OCI-LY1 (cell line): ENCODE measurements at regions not wholly inside any gene's neighbourhood (a gene's known extent, or its start where the extent isn't known, plus 50 kb on each side); places are given as distances from the start of the nearest gene placed in this dataset.

Source experiments
- EZH2 ChIP-seq: fragments of 200-600 bp; sonication (generic), shearing (Covaris generic); IDR thresholded peaks from 2 replicates; pipeline ENCODE4 v1.8.0; 2017; ENCODE audit warnings: borderline replicate concordance, mixed run types, mild to moderate bottlenecking, antibody characterized with exemption, low read length, moderate library complexity, mixed read lengths
- TF ChIP-seq, protein P1 (sequence below): fragments of 200-600 bp; sonication (generic), shearing (Covaris generic); IDR thresholded peaks from 2 replicates; pipeline ENCODE4 v1.5.1; 2017; ENCODE audit warnings: mild to moderate bottlenecking, antibody characterized with exemption, low read length, moderate library complexity, mixed read lengths

GRCh38 chr2:66268756-66269155 is 166.2 kb upstream of the MEIS1 start:
- TF ChIP-seq, protein P1, sequence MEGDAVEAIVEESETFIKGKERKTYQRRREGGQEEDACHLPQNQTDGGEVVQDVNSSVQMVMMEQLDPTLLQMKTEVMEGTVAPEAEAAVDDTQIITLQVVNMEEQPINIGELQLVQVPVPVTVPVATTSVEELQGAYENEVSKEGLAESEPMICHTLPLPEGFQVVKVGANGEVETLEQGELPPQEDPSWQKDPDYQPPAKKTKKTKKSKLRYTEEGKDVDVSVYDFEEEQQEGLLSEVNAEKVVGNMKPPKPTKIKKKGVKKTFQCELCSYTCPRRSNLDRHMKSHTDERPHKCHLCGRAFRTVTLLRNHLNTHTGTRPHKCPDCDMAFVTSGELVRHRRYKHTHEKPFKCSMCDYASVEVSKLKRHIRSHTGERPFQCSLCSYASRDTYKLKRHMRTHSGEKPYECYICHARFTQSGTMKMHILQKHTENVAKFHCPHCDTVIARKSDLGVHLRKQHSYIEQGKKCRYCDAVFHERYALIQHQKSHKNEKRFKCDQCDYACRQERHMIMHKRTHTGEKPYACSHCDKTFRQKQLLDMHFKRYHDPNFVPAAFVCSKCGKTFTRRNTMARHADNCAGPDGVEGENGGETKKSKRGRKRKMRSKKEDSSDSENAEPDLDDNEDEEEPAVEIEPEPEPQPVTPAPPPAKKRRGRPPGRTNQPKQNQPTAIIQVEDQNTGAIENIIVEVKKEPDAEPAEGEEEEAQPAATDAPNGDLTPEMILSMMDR = no peak
- TF ChIP-seq EZH2 = no peak
